ENCODE measurements at regions not wholly inside any gene's neighbourhood (a gene's known extent, or its start where the extent isn't known, plus 50 kb on each side); places are given as distances from the start of the nearest gene placed in this dataset.

- no peak for DNase-seq
Observed at GRCh38 chr22:49426098-49426497, 401.6 kb downstream of the BRD1 start.

GRCh38 chr22:49425356-49425755, 402.3 kb downstream of the BRD1 start:
- no peak for DNase-seq

GRCh38 chr22:49424893-49425270, 402.8 kb downstream of the BRD1 start:
- DNase-seq, result no peak

- DNase-seq, result no peak
Observed at GRCh38 chr22:49423125-49423650, 404.5 kb downstream of the BRD1 start.

GRCh38 chr22:49422701-49423100, 405.0 kb downstream of the BRD1 start:
- no peak for DNase-seq

GRCh38 chr22:49420651-49421050, 407.0 kb downstream of the BRD1 start:
- no peak for DNase-seq

GRCh38 chr22:49419661-49420060, 408.0 kb downstream of the BRD1 start:
- DNase-seq, result no peak

GRCh38 chr22:49418943-49419342, 408.7 kb downstream of the BRD1 start:
- DNase-seq, result no peak

GRCh38 chr22:49418341-49418894, 409.3 kb downstream of the BRD1 start:
- no peak for DNase-seq

GRCh38 chr22:49417833-49418232, 409.8 kb downstream of the BRD1 start:
- no peak for DNase-seq

GRCh38 chr22:49417326-49417725, 410.3 kb downstream of the BRD1 start:
- DNase-seq, result no peak

- no peak for DNase-seq
Observed at GRCh38 chr22:49415151-49415951, 412.3 kb downstream of the BRD1 start.

GRCh38 chr22:49413551-49413950, 414.1 kb downstream of the BRD1 start:
- DNase-seq, result no peak

GRCh38 chr22:49413146-49413545, 414.5 kb downstream of the BRD1 start:
- DNase-seq, result no peak

GRCh38 chr22:49412236-49412635, 415.4 kb downstream of the BRD1 start:
- DNase-seq, result no peak

- DNase-seq, result no peak
Observed at GRCh38 chr22:49411236-49411635, 416.4 kb downstream of the BRD1 start.

- no peak for DNase-seq
Observed at GRCh38 chr22:49408102-49408836, 419.4 kb downstream of the BRD1 start.

- no peak for DNase-seq
Observed at GRCh38 chr22:49406879-49407587, 420.6 kb downstream of the BRD1 start.

GRCh38 chr22:49406047-49406650, 421.5 kb downstream of the BRD1 start:
- DNase-seq, result no peak

- no peak for DNase-seq
Observed at GRCh38 chr22:49405590-49405989, 422.1 kb downstream of the BRD1 start.

- no peak for DNase-seq
Observed at GRCh38 chr22:49404576-49405241, 423.0 kb downstream of the BRD1 start.

- DNase-seq, result no peak
Observed at GRCh38 chr22:49404020-49404419, 423.7 kb downstream of the BRD1 start.
